ENCODE measurements at regions not wholly inside any gene's neighbourhood (a gene's known extent, or its start where the extent isn't known, plus 50 kb on each side); places are given as distances from the start of the nearest gene placed in this dataset.
"Not testable (repeated sequence)": the region's sequence is repeated elsewhere in the genome, so short reads cannot be mapped to it uniquely, and the experiment has no call there.

DNA sequence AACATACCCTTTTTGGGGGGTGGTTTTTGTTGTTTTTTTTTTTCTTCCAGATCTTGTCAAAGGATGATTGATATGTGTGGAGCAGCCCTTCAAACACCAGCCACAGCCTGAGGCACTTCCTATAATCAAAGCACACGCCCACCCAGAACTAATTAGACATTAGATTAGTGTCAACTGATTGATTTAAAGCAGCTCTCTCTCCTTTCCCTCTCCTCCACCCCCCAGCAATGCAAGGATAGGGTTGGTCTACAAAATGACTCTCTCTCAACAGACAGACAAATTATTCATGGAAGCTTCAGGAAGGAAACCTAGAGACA is 250.3 kb upstream of the SOX9 start:
- Histone ChIP-seq H3K4me1 (ENCODE audit: control insufficient read depth in 2 of 3, insufficient read depth in 2 of 3, low read depth in 1 of 3, low read length in 3 of 3) (no peaks in the 10 kb centered on the region), H3K4me3 (ENCODE audit: low read length in 3 of 3) (no peak overlapping the region), H3K27ac (ENCODE audit: low read depth in 2 of 2, low read length in 2 of 2) (no peak overlapping the region), H3K27me3 (ENCODE audit: control insufficient read depth, insufficient read depth, low read length) (no peaks in the 10 kb centered on the region), H3K9ac (ENCODE audit: low read length in 3 of 3) (no peak overlapping the region), H3K36me3 (ENCODE audit: control insufficient read depth in 2 of 3, insufficient read depth in 3 of 3, low read length in 3 of 3) (no peaks in the 10 kb centered on the region), H3K9me3 (ENCODE audit: control insufficient read depth in 2 of 3, insufficient read depth in 1 of 3, low read length in 3 of 3) (no peaks in the 10 kb centered on the region)
- TF ChIP-seq, protein P1, sequence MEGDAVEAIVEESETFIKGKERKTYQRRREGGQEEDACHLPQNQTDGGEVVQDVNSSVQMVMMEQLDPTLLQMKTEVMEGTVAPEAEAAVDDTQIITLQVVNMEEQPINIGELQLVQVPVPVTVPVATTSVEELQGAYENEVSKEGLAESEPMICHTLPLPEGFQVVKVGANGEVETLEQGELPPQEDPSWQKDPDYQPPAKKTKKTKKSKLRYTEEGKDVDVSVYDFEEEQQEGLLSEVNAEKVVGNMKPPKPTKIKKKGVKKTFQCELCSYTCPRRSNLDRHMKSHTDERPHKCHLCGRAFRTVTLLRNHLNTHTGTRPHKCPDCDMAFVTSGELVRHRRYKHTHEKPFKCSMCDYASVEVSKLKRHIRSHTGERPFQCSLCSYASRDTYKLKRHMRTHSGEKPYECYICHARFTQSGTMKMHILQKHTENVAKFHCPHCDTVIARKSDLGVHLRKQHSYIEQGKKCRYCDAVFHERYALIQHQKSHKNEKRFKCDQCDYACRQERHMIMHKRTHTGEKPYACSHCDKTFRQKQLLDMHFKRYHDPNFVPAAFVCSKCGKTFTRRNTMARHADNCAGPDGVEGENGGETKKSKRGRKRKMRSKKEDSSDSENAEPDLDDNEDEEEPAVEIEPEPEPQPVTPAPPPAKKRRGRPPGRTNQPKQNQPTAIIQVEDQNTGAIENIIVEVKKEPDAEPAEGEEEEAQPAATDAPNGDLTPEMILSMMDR (IDR thresholded peaks at IDR 0.05; ENCODE audit: borderline replicate concordance, extremely low read depth, insufficient read depth) = no peak
- peak in 2 of 5 donors; percentile 21 to 22 for DNase-seq
- intact Hi-C loops (cut with DNase I) = no loop called here
- FAIRE-seq = no peak

DNA sequence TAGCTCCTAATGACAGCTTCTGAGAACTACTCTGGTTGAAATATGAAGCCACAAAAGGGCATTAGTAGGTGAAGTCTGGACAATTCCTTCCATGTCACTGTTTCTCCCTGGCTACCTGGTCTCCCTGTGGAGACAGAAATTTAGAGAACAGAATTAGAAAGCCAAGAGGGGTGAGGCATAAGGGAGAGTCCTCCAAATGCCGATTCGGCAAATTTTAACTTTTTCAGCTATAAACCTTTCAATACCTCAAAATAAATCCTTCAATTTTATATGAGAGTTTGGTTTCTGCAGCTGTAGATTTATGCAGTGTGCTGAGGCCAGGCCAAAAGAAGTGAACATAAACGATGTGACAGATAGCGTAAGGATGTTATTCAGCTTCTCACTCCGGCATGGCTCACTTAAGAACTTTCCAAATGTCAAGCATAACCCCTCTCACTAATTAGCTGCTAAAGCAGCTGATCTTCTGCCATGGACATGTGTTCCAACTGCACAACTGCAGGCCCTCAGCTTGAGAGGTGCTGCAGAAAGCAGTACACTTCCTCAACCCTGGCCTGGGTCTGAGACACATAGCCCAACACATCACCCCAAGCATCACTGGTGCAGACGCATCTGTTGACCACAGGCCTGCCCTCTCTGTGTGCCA is 247.9 kb upstream of the SOX9 start:
- Histone ChIP-seq H3K9me3 (ENCODE audit: control insufficient read depth in 2 of 3, insufficient read depth in 1 of 3, low read length in 3 of 3) (no peaks in the 10 kb centered on the region), H3K27ac (ENCODE audit: low read depth in 2 of 2, low read length in 2 of 2) (no peak overlapping the region), H3K27me3 (ENCODE audit: control insufficient read depth, insufficient read depth, low read length) (no peaks in the 10 kb centered on the region), H3K9ac (ENCODE audit: low read length in 3 of 3) (no peak overlapping the region), H3K36me3 (ENCODE audit: control insufficient read depth in 2 of 3, insufficient read depth in 3 of 3, low read length in 3 of 3) (no peaks in the 10 kb centered on the region), H3K4me1 (ENCODE audit: control insufficient read depth in 2 of 3, insufficient read depth in 2 of 3, low read depth in 1 of 3, low read length in 3 of 3) (no peaks in the 10 kb centered on the region), H3K4me3 (ENCODE audit: low read length in 3 of 3) (no peak overlapping the region)
- TF ChIP-seq, protein P1 (IDR thresholded peaks at IDR 0.05; ENCODE audit: borderline replicate concordance, extremely low read depth, insufficient read depth) = no peak
- intact Hi-C loops (cut with DNase I) = no loop called here
- DNase-seq (peak in 2 of 5 donors; percentile 14 to 43), FAIRE-seq (no peak)

DNA sequence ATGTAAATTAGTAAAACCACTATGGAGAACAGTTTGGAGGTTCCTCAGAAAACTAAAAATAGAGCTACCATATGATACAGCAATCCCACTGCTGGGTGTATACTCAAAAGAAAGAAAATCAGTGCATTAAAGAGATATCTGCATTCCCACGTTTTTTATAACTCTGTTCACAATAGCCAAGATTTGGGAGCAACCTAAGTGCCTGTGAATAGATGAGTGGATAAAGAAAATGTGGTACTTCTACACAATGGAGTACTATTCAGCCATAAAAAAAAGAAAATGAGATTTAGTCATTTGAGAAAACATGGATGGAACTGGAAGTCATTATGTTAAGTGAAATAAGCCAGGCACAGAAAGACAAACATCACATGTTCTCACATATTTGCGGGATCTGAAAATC is 246.0 kb upstream of the SOX9 start:
- H3K27ac ChIP-seq (ENCODE audit: low read depth in 2 of 2, low read length in 2 of 2); H3K27me3 ChIP-seq (ENCODE audit: control insufficient read depth, insufficient read depth, low read length); H3K4me3 ChIP-seq (ENCODE audit: low read length in 3 of 3); H3K36me3 ChIP-seq (ENCODE audit: control insufficient read depth in 2 of 3, insufficient read depth in 3 of 3, low read length in 3 of 3); DNase-seq; H3K9me3 ChIP-seq (ENCODE audit: control insufficient read depth in 2 of 3, insufficient read depth in 1 of 3, low read length in 3 of 3); H3K9ac ChIP-seq (ENCODE audit: low read length in 3 of 3); intact Hi-C loops (cut with DNase I); FAIRE-seq; H3K4me1 ChIP-seq (ENCODE audit: control insufficient read depth in 2 of 3, insufficient read depth in 2 of 3, low read depth in 1 of 3, low read length in 3 of 3): not testable (repeated sequence)

DNA sequence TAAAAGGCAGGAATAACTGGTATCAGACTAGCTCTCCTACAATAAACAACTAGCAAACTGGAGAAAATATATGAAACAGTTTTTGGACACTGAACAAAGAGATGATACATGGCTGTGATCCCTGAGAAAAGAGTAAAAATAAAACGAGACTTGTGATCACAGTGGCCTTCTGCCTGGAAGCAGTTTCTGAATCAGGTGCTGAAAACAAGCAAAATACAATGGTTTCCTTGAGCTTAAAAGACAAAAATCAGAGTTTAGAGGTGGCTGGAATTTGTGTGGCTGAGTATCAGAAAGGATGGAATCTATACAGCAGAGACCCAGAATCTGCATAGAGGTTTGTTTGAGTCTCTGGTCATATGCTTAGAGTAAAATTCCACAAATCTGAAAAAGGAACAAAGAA is 242.5 kb upstream of the SOX9 start:
- H3K4me1 ChIP-seq (ENCODE audit: control insufficient read depth in 2 of 3, insufficient read depth in 2 of 3, low read depth in 1 of 3, low read length in 3 of 3) = no peaks in the 10 kb centered on the region
- H3K27me3 ChIP-seq (ENCODE audit: control insufficient read depth, insufficient read depth, low read length) = no peaks in the 10 kb centered on the region
- H3K9me3 ChIP-seq (ENCODE audit: control insufficient read depth in 2 of 3, insufficient read depth in 1 of 3, low read length in 3 of 3) = no peaks in the 10 kb centered on the region
- H3K9ac ChIP-seq (ENCODE audit: low read length in 3 of 3) = no peak overlapping the region
- no peak for FAIRE-seq
- no peak for DNase-seq
- intact Hi-C loops (cut with DNase I) = no loop called here
- H3K4me3 ChIP-seq (ENCODE audit: low read length in 3 of 3) = no peak overlapping the region
- no peaks in the 10 kb centered on the region for H3K36me3 ChIP-seq (ENCODE audit: control insufficient read depth in 2 of 3, insufficient read depth in 3 of 3, low read length in 3 of 3)
- no peak overlapping the region for H3K27ac ChIP-seq (ENCODE audit: low read depth in 2 of 2, low read length in 2 of 2)
- TF ChIP-seq, protein P1 (IDR thresholded peaks at IDR 0.05; ENCODE audit: borderline replicate concordance, extremely low read depth, insufficient read depth) = no peak

Data from kidney (tissue), 13 donors.